Mononuclear cell (primary cell): ENCODE measurements at regions not wholly inside any gene's neighbourhood (a gene's known extent, or its start where the extent isn't known, plus 50 kb on each side); places are given as distances from the start of the nearest gene placed in this dataset.
"Not testable (repeated sequence)": the region's sequence is repeated elsewhere in the genome, so short reads cannot be mapped to it uniquely, and the experiment has no call there.

Experiments
- H3K27me3 ChIP-seq: 2 replicates; pipeline ENCODE4 v1.6.0; 2011; ENCODE audit warnings: low read length, control low read depth; ENCODE audit not compliant: insufficient read depth
- H3K4me1 ChIP-seq: 2 replicates; pipeline ENCODE4 v1.5.1; 2011; ENCODE audit warnings: mild to moderate bottlenecking, low read length, control low read depth; ENCODE audit not compliant: insufficient read depth
- H3K4me3 ChIP-seq: 2 replicates; pipeline ENCODE4 v1.5.1; 2011; ENCODE audit warnings: mild to moderate bottlenecking, low read length, moderate library complexity
- H3K9me3 ChIP-seq: 2 replicates; pipeline ENCODE4 v1.5.1; 2011; ENCODE audit warnings: low read depth, mild to moderate bottlenecking, control low read depth, low read length

DNA sequence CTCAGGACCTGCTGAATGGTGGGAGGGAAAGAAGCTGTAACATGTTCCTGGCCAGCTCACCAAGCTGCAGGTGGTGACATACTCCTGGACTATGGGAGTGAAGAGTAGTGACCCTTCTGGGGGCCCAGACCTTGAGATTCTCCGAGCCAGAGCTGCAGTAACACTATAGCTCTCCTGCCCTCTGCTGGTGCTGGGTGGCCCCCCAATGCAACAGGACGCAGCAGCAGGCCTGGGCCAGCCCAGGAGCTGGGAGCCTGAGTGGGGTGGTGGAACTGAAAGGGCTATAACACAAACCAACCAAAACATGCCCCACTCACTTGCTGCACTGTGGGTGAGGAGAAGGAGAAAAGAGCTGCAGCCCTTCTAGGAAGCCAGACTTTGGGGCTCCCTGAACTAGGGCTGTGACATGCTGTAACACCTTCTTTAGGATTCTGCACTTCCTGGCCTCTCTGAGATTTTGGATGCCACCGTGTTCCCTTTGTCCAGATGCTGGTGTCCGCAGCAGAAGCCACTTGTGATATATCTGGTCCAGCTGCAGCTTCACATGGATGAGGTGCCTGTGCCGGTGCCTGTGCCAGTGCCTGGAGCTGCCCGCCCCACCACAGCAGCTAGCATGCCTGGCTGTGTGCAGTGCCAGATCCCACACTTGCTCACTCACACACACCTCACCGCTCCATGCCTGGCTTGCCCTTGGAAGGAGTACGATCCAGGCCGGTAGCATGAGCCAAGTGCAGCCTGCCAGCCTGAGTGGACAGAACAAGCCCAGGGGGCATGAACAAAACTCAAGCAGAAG is 636.8 kb upstream of the KCNMB2 start:
- Histone ChIP-seq H3K4me1 (no peaks in the 10 kb centered on the region), H3K27me3 (no peaks in the 10 kb centered on the region), H3K4me3 (no peak overlapping the region), H3K9me3 (peaks cover 12% of the 10 kb centered on the region)

DNA sequence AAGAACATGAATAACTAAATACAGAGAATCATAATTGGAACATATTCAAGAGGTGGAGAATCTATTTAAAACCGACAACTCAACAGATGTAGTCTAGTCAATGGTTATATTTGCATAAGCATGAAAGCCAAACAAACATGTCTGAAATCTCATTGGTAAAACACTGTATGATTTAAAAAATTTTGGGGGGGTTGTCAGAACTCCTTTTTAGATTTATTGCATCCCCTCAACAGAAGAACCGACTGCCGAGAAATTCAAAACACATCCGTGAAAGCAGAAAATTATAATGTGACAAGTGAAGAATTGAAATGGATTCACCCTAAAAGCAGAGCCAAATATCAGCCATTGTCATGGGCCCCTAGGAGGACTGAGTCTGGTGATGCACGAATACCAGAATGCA is 633.4 kb upstream of the KCNMB2 start:
- Histone ChIP-seq H3K4me3 (no peak overlapping the region), H3K27me3 (no peaks in the 10 kb centered on the region), H3K4me1 (no peaks in the 10 kb centered on the region), H3K9me3 (peaks cover 12% of the 10 kb centered on the region)

DNA sequence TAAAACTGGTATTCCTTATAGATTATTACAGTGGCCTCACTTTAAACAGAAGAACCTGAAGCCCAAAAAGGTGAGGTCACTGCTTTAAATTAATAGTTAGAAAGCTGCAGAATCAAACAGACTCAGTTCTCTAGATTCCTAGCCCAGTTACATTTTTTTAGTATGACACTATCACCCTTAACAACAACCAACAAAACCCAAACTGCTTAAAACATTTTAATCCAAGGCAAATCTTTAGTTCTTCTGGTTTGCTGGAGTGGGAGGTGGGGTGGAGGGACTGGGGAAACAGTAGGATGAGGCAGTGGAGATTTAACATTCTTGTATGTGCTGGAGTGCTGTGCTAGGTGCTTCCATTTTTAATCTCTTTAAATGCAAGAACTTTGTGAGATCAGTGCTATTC is 631.6 kb upstream of the KCNMB2 start:
- Histone ChIP-seq H3K9me3 (peaks cover 12% of the 10 kb centered on the region), H3K4me1 (no peaks in the 10 kb centered on the region), H3K27me3 (no peaks in the 10 kb centered on the region), H3K4me3 (no peak overlapping the region)

DNA sequence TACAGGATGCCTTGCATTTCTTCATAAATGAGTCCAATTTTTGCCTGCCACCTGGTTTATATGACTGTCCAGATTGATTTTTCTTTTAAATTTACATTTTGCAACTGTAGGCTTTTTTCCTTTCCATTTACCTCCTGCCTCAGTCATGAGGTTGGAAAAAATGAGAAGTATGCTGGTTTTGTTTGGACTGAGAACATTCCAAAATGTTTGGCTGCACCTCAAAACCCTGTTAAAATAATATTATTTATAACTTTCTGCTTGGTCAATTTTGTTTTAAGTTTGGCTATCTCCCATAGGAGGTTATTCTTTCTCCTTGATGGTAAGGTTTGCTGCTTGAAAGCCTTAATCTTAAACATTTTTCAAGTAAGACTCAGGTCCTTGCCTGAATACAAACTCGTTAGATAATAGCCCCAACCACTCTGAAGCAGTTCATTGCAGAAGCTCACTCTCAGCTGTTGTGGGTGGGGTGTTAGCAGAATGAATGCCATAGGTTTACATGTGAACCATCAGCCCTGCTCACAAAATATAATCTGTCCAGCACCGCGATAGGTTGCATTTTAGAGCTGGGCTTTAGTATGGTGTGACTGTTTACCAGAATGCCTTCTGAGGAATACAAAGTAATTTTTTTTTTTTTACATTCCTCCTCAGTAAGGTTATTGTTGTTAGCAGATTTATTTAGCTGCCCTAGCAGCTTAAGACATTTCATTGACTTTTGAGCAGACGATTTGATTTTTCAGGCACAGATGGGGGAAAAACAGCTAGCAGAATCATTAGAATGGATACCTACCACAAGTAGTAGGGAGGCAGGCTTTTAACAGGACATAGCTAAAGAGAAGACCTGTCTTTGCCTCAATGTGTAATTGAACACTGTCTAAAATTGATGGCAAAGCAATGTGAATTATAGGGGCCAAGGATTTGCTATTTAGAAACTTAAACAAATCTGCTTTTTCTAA is 630.8 kb upstream of the KCNMB2 start:
- peaks cover 5% of the 10 kb centered on the region for H3K9me3 ChIP-seq
- H3K4me1 ChIP-seq, result no peaks in the 10 kb centered on the region
- no peak overlapping the region for H3K4me3 ChIP-seq
- no peaks in the 10 kb centered on the region for H3K27me3 ChIP-seq

DNA sequence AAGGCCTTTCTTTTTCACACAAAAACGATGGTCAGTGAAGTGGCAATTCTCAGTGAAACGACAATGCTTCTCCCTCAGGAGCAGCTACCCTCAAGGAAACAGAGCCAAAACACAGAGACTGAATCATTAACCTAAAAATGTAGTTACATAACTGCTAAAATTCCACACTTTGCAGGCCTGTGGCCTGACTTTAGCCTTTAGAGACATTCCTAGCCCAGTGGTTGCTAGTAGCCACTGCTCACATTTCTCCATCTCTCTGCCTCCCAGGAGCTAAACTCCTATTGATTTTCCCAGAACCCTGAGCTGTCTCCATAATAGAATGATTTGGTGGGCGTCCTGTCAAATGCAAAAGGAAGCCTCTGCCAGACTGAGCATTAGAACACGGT is 630.1 kb upstream of the KCNMB2 start:
- Histone ChIP-seq H3K4me3 (no peak overlapping the region), H3K4me1 (no peaks in the 10 kb centered on the region), H3K9me3 (no peaks in the 10 kb centered on the region), H3K27me3 (no peaks in the 10 kb centered on the region)

DNA sequence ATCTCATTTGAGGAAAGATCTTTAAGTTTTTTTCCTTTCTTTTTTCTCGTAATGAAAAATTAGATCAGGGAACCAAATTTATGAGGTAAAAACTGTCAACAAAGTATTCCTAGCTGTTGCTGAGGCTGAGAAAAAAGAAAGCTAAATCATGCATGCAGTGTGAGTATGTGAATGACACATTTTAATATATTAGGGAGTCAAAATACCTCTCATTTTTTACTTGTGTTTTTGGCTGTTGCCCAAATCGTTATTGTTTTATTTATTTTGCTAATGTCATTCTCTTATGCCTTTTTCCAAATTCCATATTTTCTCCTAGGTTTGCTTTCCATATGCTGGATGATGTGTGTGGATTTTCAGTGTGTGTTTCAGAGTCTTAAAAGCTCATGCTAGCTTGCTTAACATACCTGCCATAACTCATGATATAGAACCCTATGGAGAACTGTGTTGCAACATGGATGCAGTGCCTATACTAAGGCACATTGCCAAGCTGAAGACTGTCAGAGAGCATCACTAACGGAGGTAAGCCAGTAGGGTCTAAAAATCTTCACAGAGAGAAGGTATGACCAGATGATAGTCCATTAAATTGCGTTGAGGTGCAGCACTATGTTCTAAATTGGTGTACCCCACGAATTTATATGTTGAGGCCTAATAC is 629.5 kb upstream of the KCNMB2 start:
- no peak overlapping the region for H3K4me3 ChIP-seq
- H3K9me3 ChIP-seq, result no peaks in the 10 kb centered on the region
- no peaks in the 10 kb centered on the region for H3K27me3 ChIP-seq
- no peaks in the 10 kb centered on the region for H3K4me1 ChIP-seq

DNA sequence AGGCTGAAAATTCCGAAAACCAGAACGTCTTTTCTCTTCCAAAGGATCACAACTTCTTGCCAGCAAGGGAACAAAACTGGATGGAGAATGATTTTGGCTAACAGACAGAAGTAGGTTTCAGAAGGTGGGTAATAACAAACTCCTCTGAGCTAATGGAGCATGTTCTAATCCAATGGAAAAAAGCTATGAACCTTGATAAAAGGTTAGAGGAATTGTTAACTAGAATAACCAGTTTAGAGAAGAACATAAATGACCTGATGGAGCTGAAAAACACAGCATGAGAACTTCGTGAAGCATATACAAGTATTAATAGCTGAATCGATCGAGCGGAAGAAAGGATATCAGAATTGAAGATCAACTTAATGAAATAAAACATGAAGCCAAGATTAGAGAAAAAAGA is 626.7 kb upstream of the KCNMB2 start:
- H3K4me3 ChIP-seq, H3K9me3 ChIP-seq, H3K27me3 ChIP-seq, H3K4me1 ChIP-seq: not testable (repeated sequence)

DNA sequence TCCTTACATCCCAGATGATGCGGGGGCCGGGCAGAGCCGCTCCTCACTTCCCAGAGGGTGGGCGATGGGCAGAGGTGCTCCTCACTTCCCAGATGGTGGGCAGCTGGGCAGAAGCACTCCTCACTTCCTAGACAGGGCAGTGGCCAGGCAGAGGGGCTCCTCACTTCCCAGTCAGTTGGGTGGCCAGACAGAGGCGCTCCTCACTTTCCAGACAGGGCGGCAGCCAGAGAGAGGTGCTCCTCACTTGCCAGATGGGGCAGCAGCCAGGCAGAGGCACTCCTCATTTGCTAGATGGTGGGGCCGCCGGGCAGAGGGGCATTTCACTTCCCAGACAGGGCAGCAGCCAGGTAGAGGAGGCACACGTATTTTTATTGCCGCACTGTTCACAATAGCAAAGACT is 622.0 kb upstream of the KCNMB2 start:
- no peak overlapping the region for H3K4me3 ChIP-seq
- no peaks in the 10 kb centered on the region for H3K9me3 ChIP-seq
- no peaks in the 10 kb centered on the region for H3K4me1 ChIP-seq
- no peaks in the 10 kb centered on the region for H3K27me3 ChIP-seq

DNA sequence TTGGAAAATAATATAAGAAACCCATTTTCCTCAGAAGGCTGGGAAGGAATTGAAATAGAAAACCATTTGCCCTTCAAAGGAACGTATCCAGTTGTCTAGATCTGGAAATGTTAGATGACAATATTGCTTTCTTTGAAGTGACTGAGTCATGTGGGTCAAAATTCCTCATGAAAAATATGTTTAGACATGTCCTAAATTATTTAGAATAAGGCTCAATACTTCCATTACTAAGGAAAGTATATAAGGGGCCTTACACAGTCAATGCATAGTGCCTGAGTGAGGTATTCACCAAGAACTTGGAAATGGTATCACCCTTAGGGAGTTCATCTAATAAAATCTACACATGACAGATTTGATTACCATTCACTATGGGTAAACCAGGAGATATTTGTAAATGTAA is 619.8 kb upstream of the KCNMB2 start:
- Histone ChIP-seq H3K9me3 (no peaks in the 10 kb centered on the region), H3K27me3 (no peaks in the 10 kb centered on the region), H3K4me3 (no peak overlapping the region), H3K4me1 (no peaks in the 10 kb centered on the region)

DNA sequence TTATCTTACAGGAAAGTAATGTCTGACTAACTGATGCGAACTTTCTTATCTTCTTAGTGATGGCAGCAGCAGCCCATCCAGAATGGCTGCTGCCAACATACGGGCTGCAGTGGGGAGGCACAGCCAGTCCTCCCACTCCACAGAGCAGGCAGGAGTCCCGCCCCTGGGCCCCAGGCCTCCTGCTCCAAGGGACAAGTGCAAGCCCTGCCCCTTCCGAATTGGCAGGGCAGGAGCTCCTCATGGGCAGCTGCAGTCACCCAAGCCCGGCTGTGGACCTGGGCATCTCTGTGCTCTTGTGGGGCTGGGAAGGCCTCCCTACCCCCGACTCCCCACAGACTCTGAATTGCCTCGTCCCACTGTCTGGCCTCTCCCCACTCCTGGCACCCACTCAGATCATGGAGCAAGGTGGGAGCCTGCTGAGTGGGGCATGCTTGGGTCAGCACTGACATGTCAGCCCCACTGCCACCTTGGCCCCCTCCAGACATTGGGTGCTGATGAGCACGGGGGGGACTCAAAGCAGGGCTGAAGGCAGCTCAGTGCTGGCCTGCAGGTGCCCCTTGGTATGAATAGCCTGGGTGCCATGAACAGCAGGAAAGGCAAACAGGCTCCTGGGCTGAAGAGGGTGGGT is 618.9 kb upstream of the KCNMB2 start:
- Histone ChIP-seq H3K9me3 (no peaks in the 10 kb centered on the region), H3K4me1 (no peaks in the 10 kb centered on the region), H3K27me3 (no peaks in the 10 kb centered on the region), H3K4me3 (no peak overlapping the region)

DNA sequence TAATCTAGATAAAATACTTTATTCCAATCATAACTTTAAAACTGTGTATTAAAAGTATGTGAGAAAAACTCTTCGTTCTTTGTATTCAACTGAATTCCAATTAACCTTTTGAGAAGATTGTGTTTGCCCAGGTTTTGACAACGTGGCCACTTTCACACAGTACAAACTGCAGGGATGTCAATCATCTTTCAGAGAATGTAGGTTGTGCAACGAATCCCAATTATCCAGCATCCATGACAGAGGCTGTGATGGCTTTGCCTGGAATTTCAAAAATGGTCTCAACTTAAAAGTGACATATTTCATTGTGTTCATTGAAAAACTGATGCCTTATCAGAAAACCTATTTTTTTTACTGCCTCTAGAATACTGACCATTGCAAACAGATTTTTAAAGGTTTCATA is 615.1 kb upstream of the KCNMB2 start:
- H3K9me3 ChIP-seq, result no peaks in the 10 kb centered on the region
- no peaks in the 10 kb centered on the region for H3K27me3 ChIP-seq
- no peaks in the 10 kb centered on the region for H3K4me1 ChIP-seq
- no peak overlapping the region for H3K4me3 ChIP-seq

DNA sequence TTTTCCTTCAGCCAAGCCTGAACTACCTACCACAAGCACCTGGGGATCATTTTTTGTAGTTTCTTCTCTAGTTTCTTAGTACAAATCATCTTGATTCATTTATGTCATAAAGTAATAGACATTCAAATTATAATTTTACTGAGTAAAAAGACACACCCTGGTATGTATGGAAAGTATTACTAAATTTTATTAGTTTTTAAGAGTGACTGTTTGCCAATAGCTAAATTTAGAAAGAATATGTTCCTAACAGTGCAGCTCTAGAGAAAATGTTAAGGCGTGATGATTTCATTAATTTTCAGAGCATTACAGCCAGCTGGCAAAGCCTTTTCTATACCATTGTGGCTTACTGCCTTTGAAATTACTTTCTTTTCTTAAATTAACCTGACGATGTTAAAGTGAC is 612.0 kb upstream of the KCNMB2 start:
- Histone ChIP-seq H3K4me3 (no peak overlapping the region), H3K9me3 (no peaks in the 10 kb centered on the region), H3K4me1 (peaks cover 8% of the 10 kb centered on the region), H3K27me3 (no peaks in the 10 kb centered on the region)

DNA sequence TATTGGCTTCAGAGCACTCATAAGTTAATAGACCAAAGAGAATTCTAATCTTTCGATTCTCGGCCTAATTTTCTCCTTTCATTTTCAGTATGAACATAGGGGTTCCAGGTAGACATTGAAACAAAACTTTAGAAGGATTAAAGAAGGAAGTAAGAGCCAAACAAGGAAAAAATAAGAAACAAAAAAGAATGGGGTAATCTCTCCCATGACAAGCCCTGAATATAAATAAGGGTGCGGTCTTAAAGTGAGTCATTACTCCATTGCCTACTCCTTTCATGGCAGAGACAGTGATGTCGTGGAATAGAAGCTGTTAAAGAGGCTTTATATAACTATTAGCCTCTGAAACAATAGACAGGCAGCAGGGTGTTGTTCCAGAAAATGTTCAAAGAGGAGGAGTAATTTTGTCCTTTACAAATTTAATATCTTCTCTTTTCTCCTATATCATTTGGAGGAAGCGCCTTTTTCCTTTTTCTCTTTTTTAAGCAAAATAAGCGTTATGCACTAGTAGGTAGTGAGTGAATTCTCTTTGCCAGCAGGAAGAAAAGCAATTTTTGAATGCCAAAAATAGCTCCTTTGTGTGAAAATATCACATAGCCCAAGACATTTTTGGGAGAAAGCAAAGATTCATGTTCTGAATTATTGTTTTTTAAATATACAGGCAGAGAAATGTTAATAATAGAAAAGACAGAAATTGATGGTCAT is 607.9 kb upstream of the KCNMB2 start:
- no peaks in the 10 kb centered on the region for H3K27me3 ChIP-seq
- no peaks in the 10 kb centered on the region for H3K9me3 ChIP-seq
- H3K4me3 ChIP-seq, result no peak overlapping the region
- H3K4me1 ChIP-seq, result peaks cover 8% of the 10 kb centered on the region

DNA sequence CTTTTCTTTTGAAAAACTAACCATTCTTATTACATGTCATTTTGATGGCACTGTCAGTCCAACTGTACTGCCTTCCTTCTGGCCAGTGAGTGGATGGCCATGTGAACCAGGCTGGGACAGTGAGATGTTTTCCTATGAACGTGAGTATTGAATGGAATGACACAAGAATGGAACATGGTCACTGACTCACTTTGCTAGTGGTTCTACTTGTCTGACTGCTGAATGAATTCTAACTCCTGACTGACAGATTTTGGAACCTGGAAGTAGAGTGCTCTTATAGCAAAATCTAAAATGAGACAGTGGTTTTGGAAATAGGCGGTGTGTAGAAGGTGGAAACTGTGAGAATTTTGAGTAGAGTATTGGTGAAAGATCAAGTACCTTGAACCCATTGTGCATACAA is 606.9 kb upstream of the KCNMB2 start:
- Histone ChIP-seq H3K4me3 (no peak overlapping the region), H3K4me1 (peaks cover 8% of the 10 kb centered on the region), H3K9me3 (no peaks in the 10 kb centered on the region), H3K27me3 (no peaks in the 10 kb centered on the region)
